ENCODE measurements at regions not wholly inside any gene's neighbourhood (a gene's known extent, or its start where the extent isn't known, plus 50 kb on each side); places are given as distances from the start of the nearest gene placed in this dataset.

- no peak for TF ChIP-seq CTCF (IDR thresholded peaks at IDR 0.05)
- TF ChIP-seq POLR2A (IDR thresholded peaks at IDR 0.05), result no peak
- no peak for TF ChIP-seq POLR2AphosphoS5 (IDR thresholded peaks at IDR 0.05)
These were observed 480.6 kb upstream of the HS6ST1 start for GRCh38 chr2:128799284-128799552.

Data from gastroesophageal sphincter (tissue), 3 donors.